Fibroblast of lung (primary cell): ENCODE measurements at regions not wholly inside any gene's neighbourhood (a gene's known extent, or its start where the extent isn't known, plus 50 kb on each side); places are given as distances from the start of the nearest gene placed in this dataset.

Experiments used
- CTCF ChIP-seq, 2 donors: IDR thresholded peaks in 1 of 2; conservative IDR thresholded peaks in 1 of 2; 1 replicate in 1 of 2; 2 replicates in 1 of 2; pipeline ENCODE4 v1.5.1; 2011 to 2012; ENCODE audit warnings: low read length in 2 of 2, control low read depth in 1 of 2, inconsistent platforms in 1 of 2, low read depth in 1 of 2, mild to moderate bottlenecking in 1 of 2
- EZH2 ChIP-seq: IDR thresholded peaks from 2 replicates; pipeline ENCODE4 v1.5.1; 2012; ENCODE audit warnings: low read length, control low read depth, mild to moderate bottlenecking; ENCODE audit errors: missing control alignments

GRCh38 chr14:101246894-101247841 is 314.1 kb upstream of the DIO3 start:
- no peak for TF ChIP-seq CTCF (conservative IDR thresholded peaks at IDR 0.05 in 1 of 2, IDR thresholded peaks at IDR 0.05 in 1 of 2; ENCODE audit: low read depth in 1 of 2, low read length in 2 of 2)
- TF ChIP-seq EZH2: no peak
